NB4 (cell line): ENCODE measurements at regions not wholly inside any gene's neighbourhood (a gene's known extent, or its start where the extent isn't known, plus 50 kb on each side); places are given as distances from the start of the nearest gene placed in this dataset.
"Not testable (repeated sequence)": the region's sequence is repeated elsewhere in the genome, so short reads cannot be mapped to it uniquely, and the experiment has no call there.

Experiments
- DNase-seq: peaks from one replicate; pipeline ENCODE4 v3.0.0; 2010; ENCODE audit warnings: low read depth
- H3K4me3 ChIP-seq: one replicate; pipeline ENCODE4 v1.5.1; 2011; ENCODE audit warnings: mild to moderate bottlenecking, low read depth, low read length, moderate library complexity
- CTCF ChIP-seq: IDR thresholded peaks from one replicate; pipeline ENCODE4 v1.5.1; 2012; ENCODE audit warnings: low read depth, low read length
- MAX ChIP-seq: IDR thresholded peaks from 2 replicates; pipeline ENCODE4 v1.6.1; 2011; ENCODE audit warnings: low read depth, low read length
- MYC ChIP-seq: IDR thresholded peaks from 2 replicates; pipeline ENCODE4 v1.6.1; 2011; ENCODE audit warnings: low read depth, low read length
- POLR2A ChIP-seq: IDR thresholded peaks from 2 replicates; pipeline ENCODE4 v1.6.1; 2011; ENCODE audit warnings: mild to moderate bottlenecking; ENCODE audit not compliant: insufficient read length; ENCODE audit errors: extremely low read depth

- DNase-seq = no peak
- TF ChIP-seq MYC (no peak), MAX (no peak), POLR2A (no peak), CTCF (no peak)
- H3K4me3 ChIP-seq = no peak overlapping the region
Observed at GRCh38 chr12:30564394-30564793, 131.3 kb downstream of the IPO8 start.

GRCh38 chr12:30548203-30548602 is 147.5 kb downstream of the IPO8 start:
- DNase-seq = no peak
- TF ChIP-seq CTCF = no peak
- TF ChIP-seq MYC = no peak
- TF ChIP-seq MAX = no peak
- TF ChIP-seq POLR2A = no peak

GRCh38 chr12:30546121-30546520 is 149.5 kb downstream of the IPO8 start:
- DNase-seq = no peak
- TF ChIP-seq CTCF (no peak), MYC (no peak), MAX (no peak), POLR2A (no peak)
- H3K4me3 ChIP-seq = no peak overlapping the region

More at GRCh38 chr12:30548203-30548602, 147.5 kb downstream of the IPO8 start:
- H3K4me3 ChIP-seq = no peak overlapping the region

- H3K4me3 ChIP-seq, DNase-seq: not testable (repeated sequence)
Observed at GRCh38 chr12:30544704-30545103, 151.0 kb downstream of the IPO8 start.

- no peak for DNase-seq
- H3K4me3 ChIP-seq = no peak overlapping the region
- TF ChIP-seq MYC (no peak), MAX (no peak), CTCF (no peak), POLR2A (no peak)
Observed at GRCh38 chr12:30537228-30537627, 158.4 kb downstream of the IPO8 start.

- H3K4me3 ChIP-seq = no peak overlapping the region
- TF ChIP-seq POLR2A = no peak
- TF ChIP-seq CTCF = no peak
- no peak for TF ChIP-seq MYC
- TF ChIP-seq MAX = no peak
- no peak for DNase-seq
Observed at GRCh38 chr12:30533558-30534265, 162.0 kb downstream of the IPO8 start.
